Loucy (cell line): ENCODE measurements at regions not wholly inside any gene's neighbourhood (a gene's known extent, or its start where the extent isn't known, plus 50 kb on each side); places are given as distances from the start of the nearest gene placed in this dataset.
"Not testable (repeated sequence)": the region's sequence is repeated elsewhere in the genome, so short reads cannot be mapped to it uniquely, and the experiment has no call there.

Experiments
- H2AFZ ChIP-seq: fragments of 200-600 bp; sonication (generic); 2 replicates; pipeline ENCODE4 v1.6.0; 2016; ENCODE audit warnings: antibody characterized with exemption, mild to moderate bottlenecking, low read length, moderate library complexity
- H3F3A ChIP-seq: fragments of 200-600 bp; 2 replicates; pipeline ENCODE4 v1.6.0; 2016; ENCODE audit warnings: antibody characterized with exemption, low read depth, mild to moderate bottlenecking
- H3K27me3 ChIP-seq: fragments of 200-600 bp; sonication (generic); 2 replicates; pipeline ENCODE4 v1.6.1; 2014; ENCODE audit warnings: low read length, mild to moderate bottlenecking; ENCODE audit not compliant: insufficient read depth, poor library complexity, severe bottlenecking
- H3K36me3 ChIP-seq: fragments of 200-600 bp; sonication (generic); 2 replicates; pipeline ENCODE4 v1.6.1; 2016; ENCODE audit warnings: low read length; ENCODE audit not compliant: insufficient read depth
- H3K4me1 ChIP-seq: fragments of 200-600 bp; sonication (generic); 2 replicates; pipeline ENCODE4 v1.5.1; 2014; ENCODE audit warnings: low read length, mild to moderate bottlenecking; ENCODE audit not compliant: insufficient read depth, poor library complexity, severe bottlenecking
- H3K4me2 ChIP-seq: fragments of 200-600 bp; sonication (generic); 2 replicates; pipeline ENCODE4 v1.6.0; 2014; ENCODE audit warnings: antibody characterized with exemption, low read length, low read depth, mild to moderate bottlenecking; ENCODE audit not compliant: poor library complexity, severe bottlenecking
- H3K4me3 ChIP-seq: fragments of 200-600 bp; sonication (generic); 2 replicates; pipeline ENCODE4 v1.5.1; 2014; ENCODE audit warnings: low read length, mild to moderate bottlenecking, mixed read lengths; ENCODE audit not compliant: poor library complexity, severe bottlenecking
- H3K79me2 ChIP-seq: fragments of 200-600 bp; sonication (generic); 2 replicates; pipeline ENCODE4 v1.6.1; 2014; ENCODE audit warnings: low read length; ENCODE audit not compliant: insufficient read depth
- H3K9ac ChIP-seq: fragments of 200-600 bp; sonication (generic); 2 replicates; pipeline ENCODE4 v1.6.0; 2014; ENCODE audit warnings: mild to moderate bottlenecking, low read depth, low read length, moderate library complexity; ENCODE audit not compliant: poor library complexity, severe bottlenecking
- H3K9me2 ChIP-seq: fragments of 200-600 bp; sonication (generic); replicated peaks from 2 replicates; pipeline ENCODE4 v1.6.1; 2016; ENCODE audit warnings: low read depth, low read length, mixed read lengths
- H3K9me3 ChIP-seq: fragments of 200-600 bp; sonication (generic); 2 replicates; pipeline ENCODE4 v1.6.1; 2014; ENCODE audit warnings: mild to moderate bottlenecking, antibody characterized with exemption, low read length, low read depth; ENCODE audit not compliant: insufficient read depth
- H4K20me1 ChIP-seq: fragments of 200-600 bp; sonication (generic); 2 replicates; pipeline ENCODE4 v1.6.0; 2014; ENCODE audit warnings: antibody characterized with exemption, low read length, mild to moderate bottlenecking; ENCODE audit not compliant: insufficient read depth, poor library complexity, severe bottlenecking
- CTCF ChIP-seq: fragments of 200-600 bp; sonication (generic); conservative IDR thresholded peaks from 2 replicates; pipeline ENCODE4 v1.5.1; 2014; ENCODE audit warnings: mild to moderate bottlenecking, antibody characterized with exemption, low read length
- EZH2phosphoT487 ChIP-seq: fragments of 200-600 bp; IDR thresholded peaks from 2 replicates; pipeline ENCODE4 v1.6.1; 2018; ENCODE audit warnings: antibody characterized with exemption, mild to moderate bottlenecking, moderate library complexity, borderline replicate concordance

GRCh38 chr12:94841177-94841576, 162.3 kb downstream of the NDUFA12 start:
- H4K20me1 ChIP-seq = no peaks in the 10 kb centered on the region
- H3K9ac ChIP-seq = no peak overlapping the region
- no peaks in the 10 kb centered on the region for H3K27me3 ChIP-seq
- no peaks in the 10 kb centered on the region for H3K4me1 ChIP-seq
- H3K79me2 ChIP-seq = no peaks in the 10 kb centered on the region
- H3K9me3 ChIP-seq = no peaks in the 10 kb centered on the region
- H3K4me2 ChIP-seq = no peak overlapping the region
- H3K4me3 ChIP-seq = no peak overlapping the region
- no peaks in the 10 kb centered on the region for H3K36me3 ChIP-seq
- H3F3A ChIP-seq = no peaks in the 10 kb centered on the region
- H3K9me2 ChIP-seq = no peaks in the 10 kb centered on the region
- no peak overlapping the region for H2AFZ ChIP-seq
- TF ChIP-seq CTCF (no peak), EZH2phosphoT487 (no peak)

GRCh38 chr12:94839347-94839746, 164.2 kb downstream of the NDUFA12 start:
- TF ChIP-seq EZH2phosphoT487 (no peak), CTCF (no peak)
- no peaks in the 10 kb centered on the region for H3K9me3 ChIP-seq
- H3K4me3 ChIP-seq = no peak overlapping the region
- H4K20me1 ChIP-seq = no peaks in the 10 kb centered on the region
- no peaks in the 10 kb centered on the region for H3K4me1 ChIP-seq
- H3K9ac ChIP-seq = no peak overlapping the region
- no peaks in the 10 kb centered on the region for H3K27me3 ChIP-seq
- H3F3A ChIP-seq = no peaks in the 10 kb centered on the region
- no peak overlapping the region for H2AFZ ChIP-seq
- H3K4me2 ChIP-seq = no peak overlapping the region
- H3K9me2 ChIP-seq = no peaks in the 10 kb centered on the region
- no peaks in the 10 kb centered on the region for H3K36me3 ChIP-seq
- H3K79me2 ChIP-seq = no peaks in the 10 kb centered on the region

- not testable (repeated sequence) for H2AFZ ChIP-seq, H3K4me3 ChIP-seq, H3K9me2 ChIP-seq, H3K9me3 ChIP-seq, H3K4me2 ChIP-seq, H3K9ac ChIP-seq, H3K4me1 ChIP-seq, H3K79me2 ChIP-seq, H3F3A ChIP-seq, H4K20me1 ChIP-seq, H3K27me3 ChIP-seq, H3K36me3 ChIP-seq
These were observed 166.4 kb downstream of the NDUFA12 start for GRCh38 chr12:94836952-94837670.

GRCh38 chr12:94834036-94834625, 169.4 kb downstream of the NDUFA12 start:
- Histone ChIP-seq H3K4me2 (no peak overlapping the region), H3F3A (no peaks in the 10 kb centered on the region), H3K27me3 (no peaks in the 10 kb centered on the region), H3K36me3 (no peaks in the 10 kb centered on the region), H3K9me3 (no peaks in the 10 kb centered on the region), H3K4me3 (no peak overlapping the region), H2AFZ (no peak overlapping the region), H4K20me1 (no peaks in the 10 kb centered on the region), H3K4me1 (no peaks in the 10 kb centered on the region), H3K79me2 (no peaks in the 10 kb centered on the region), H3K9me2 (no peaks in the 10 kb centered on the region), H3K9ac (no peak overlapping the region)
- TF ChIP-seq EZH2phosphoT487 (no peak), CTCF (no peak)
